Activated CD4-positive, CD25-positive, alpha-beta regulatory T cell treated with anti-CD3 and anti-CD28 coated beads, Interleukin-2, amount 50 U/mL, for 24 hours (primary cell): ENCODE measurements at regions not wholly inside any gene's neighbourhood (a gene's known extent, or its start where the extent isn't known, plus 50 kb on each side); places are given as distances from the start of the nearest gene placed in this dataset.
"Not testable (repeated sequence)": the region's sequence is repeated elsewhere in the genome, so short reads cannot be mapped to it uniquely, and the experiment has no call there.

Experiments used
- ATAC-seq, 2 donors: fragments of 150-1000 bp; cut with Tn5 transposase; one replicate each; pipeline ENCODE4 v1.10.0; 2021; ENCODE audit warnings: mild to moderate bottlenecking in 1 of 2, moderate library complexity in 1 of 2

DNA sequence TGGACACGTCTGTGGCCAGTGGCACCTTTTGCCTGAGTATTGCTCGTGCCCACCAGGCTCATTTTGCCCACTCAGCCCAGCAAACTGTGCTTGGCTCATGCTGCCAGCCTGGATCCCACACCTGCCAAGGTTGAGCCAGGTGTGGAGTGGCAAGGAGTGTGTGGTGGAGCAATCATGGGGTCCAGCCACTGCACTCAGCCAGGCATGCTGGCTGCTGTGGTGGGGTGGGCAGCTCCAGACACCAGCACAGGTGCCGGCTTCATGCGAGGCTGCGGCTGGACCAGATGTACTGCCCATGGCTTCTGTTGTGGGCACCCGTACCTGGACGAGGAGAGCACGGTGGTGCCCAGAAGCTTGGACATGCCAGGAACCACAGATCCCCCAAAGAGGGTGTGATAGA is 364.1 kb downstream of the TMEM38B start:
- no peak for ATAC-seq

DNA sequence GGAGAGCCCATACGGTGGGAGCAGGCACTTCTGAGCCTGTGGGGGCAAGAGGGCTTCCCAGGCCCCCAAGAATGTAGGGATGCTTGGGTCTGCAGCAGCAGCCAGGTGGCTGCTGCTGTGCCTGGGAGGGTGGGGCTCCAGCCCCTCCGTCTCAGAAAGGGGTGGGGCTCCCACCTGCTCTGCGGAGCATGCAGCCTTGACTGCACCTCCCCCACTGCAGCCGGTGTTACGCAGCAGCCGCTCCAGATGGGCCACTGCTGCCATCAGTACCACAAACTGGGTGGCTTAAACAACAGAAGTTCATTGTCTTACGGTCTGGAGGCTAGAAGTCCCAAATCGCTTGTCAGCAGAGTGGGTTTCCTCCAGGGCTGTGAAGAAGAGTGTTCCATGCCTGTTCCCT is 365.5 kb downstream of the TMEM38B start:
- no peak for ATAC-seq

DNA sequence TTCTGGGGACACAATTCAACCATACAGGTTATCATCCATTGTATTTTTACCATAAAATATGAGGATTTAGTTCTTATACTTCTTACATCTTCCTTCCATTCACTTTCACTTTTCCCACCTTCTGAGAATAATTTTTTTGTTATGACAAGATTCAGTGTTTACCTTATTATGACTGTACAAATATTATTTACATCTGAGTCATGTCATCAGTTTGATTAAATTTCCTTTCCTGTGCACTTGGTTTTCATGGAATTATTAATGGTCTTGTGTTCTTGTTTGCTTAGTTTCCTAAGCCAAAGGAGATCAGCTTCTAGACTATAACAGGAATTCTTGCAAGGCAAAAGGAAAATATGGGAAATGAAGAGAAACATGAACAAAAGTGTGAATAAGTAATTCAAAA is 366.5 kb downstream of the TMEM38B start:
- ATAC-seq: no peak

DNA sequence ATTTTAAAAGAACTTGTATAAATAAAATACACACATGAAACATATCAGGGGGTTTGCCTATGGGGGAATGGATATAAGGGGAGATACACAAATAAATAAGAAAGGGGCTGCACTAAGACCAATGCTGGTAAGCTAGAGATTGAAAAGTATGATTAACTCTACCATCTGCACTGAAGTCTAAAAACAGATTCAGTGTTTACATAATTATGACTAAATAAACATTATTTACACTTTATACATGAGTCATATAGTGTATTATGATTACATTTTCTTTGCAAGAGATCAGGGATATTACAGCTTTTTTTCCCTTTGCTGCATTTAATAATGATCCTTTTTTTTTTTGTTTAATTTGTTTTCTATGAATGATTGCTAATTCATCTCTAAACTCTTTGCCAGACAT is 367.9 kb downstream of the TMEM38B start:
- ATAC-seq: no peak

DNA sequence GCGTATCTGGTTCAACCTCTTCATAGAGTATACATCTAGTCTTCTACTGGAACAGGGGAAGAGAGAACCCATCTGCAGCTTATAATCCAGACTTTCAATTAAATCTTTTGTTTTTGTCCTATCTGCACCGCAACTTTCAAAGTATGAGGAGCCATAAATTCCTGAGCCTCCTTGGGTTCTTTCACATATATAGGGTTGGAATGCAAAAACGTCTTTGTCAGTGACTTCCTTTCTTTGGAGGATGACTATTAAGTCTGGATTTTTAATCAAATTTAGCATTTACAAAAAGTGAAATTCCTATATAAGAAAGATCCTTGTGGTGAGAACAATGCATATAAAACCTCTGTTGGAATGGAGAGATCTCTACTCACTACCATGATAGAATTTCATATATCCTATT is 370.8 kb downstream of the TMEM38B start:
- no peak for ATAC-seq

- no peak for ATAC-seq
Observed at GRCh38 chr9:106065579-106066214, 371.4 kb downstream of the TMEM38B start.

- no peak for ATAC-seq
Observed at GRCh38 chr9:106066940-106067524, 372.7 kb downstream of the TMEM38B start.

- no peak for ATAC-seq
Observed at GRCh38 chr9:106069241-106069640, 374.9 kb downstream of the TMEM38B start.

DNA sequence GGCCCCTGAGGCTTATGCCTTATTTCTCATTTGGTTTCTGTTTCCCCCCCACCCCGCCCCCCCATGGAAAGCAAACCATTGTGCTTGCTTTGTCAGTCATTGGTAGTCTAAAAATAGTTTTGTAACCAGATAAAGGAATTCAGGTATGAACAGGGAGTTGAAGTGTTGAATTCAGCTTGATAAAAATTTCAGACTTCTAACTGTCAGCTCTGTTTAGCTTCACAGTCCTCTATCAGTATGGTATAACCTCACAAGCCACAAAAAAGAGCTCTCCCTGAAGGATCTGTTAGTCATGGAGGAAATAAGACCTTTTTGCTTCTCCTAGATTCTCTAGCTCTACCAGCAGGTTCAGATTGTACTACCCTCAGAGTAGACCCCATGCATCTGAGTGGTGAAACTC is 378.1 kb downstream of the TMEM38B start:
- no peak for ATAC-seq

DNA sequence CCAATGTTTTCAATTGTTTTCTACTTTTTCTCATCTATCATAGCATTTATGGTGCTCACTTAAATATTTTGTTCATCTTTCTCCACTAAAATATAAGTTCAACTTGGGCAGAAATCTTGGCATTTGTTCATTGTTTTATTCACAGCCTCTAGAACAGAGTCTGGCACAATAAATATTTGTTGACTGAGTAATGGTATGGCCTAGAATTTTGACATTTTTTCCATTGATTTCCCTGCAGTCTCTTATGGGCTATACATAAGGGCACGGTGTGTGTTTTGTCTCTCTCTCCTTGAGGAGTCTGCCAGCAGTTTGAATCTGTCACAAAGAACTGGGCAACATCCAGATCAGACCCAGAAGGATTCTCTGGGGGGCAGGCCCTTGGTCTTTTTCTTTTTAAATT is 379.7 kb downstream of the TMEM38B start:
- no peak for ATAC-seq

DNA sequence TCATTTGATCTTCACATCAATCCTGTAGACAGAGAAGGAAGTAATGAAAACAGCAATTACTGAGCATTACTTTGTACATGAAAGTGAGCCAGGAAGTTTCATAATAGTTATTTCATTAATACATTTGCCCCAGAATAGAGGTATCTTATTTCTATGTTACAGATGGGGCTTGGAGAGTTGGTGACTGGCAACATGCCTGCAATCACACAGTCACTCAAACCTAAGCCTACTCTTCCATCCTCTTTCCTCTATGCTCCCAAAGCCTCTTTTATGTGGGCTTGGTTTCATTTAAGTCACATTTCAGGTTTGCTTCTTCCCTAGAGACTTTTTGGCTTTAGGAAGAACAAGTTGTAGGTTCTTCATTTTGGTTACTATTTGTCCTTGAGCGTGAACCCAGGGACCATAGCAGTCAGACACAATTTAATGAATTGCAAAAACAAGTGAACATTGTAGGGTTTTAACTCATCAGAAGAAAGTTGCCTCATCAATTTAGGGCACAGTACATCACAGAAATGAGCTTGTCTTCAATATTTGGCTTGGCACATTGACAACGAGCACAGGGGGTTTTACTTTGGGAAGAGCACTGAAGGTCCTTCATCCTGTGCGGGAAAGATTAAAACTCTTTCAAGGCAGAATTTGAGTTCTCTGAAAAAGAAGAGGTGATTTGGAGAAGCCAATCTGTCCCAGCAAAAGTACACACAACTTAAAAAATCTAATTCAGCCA is 381.1 kb downstream of the TMEM38B start:
- ATAC-seq: no peak

DNA sequence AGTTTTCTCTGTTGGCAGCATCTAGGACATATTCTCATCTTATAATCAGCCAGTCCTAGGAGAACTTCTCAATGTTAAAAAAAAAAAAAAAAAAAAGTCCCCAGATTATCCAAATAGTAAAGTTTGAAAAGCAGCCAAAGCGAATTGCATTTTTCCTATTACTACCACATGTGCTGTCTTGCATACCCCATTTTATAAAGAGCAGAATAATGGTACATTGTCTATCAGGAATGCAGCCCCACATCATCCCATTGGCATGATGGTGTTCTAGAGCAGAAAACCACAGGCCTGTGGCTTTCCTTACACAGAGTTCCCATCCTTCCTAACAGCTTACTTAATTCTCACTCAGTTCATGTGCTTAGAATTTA is 381.6 kb downstream of the TMEM38B start:
- ATAC-seq: no peak

GRCh38 chr9:106076711-106077110 is 382.4 kb downstream of the TMEM38B start:
- ATAC-seq: no peak

DNA sequence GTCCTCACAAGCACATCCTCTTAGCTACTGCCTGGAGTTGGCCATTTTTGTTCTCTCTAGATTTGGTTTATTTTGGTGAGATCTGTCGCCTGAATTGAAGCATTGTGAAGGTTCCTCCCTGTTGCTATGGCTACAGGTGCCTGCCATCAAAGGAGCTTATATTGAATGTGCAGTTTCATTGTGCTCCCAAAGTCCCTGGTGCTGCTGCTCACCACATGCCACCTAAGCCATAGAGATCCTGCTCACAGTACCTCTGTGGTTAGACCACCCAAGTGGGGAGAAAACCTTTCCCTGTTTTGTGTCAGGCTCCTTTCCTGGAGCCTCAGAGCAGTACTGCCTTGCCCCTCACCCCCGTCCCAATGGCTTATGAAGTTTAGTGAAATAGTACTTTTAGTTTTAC is 383.4 kb downstream of the TMEM38B start:
- no peak for ATAC-seq

- no peak for ATAC-seq
Observed at GRCh38 chr9:106082621-106083020, 388.3 kb downstream of the TMEM38B start.

DNA sequence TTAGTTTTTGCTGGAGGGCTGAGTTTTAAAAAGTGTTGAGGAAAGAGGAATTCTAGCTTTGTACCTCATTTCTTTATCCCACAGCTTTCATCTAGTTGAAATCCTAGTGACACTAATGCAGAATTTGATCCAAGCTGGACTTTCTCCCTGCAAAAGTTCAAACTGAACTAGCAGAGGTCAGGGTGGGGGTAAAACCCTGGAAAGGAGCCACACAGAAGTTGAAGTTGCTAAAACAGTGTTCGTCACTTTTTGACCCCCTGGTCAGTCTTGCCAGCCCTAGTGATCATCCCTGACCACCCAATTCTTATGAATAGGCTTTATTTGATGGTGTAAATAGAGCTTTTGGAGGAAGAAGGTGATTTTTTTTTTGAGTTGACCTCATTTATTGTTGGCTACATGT is 390.4 kb downstream of the TMEM38B start:
- ATAC-seq: no peak

GRCh38 chr9:106085479-106085878 is 391.1 kb downstream of the TMEM38B start:
- ATAC-seq: no peak

DNA sequence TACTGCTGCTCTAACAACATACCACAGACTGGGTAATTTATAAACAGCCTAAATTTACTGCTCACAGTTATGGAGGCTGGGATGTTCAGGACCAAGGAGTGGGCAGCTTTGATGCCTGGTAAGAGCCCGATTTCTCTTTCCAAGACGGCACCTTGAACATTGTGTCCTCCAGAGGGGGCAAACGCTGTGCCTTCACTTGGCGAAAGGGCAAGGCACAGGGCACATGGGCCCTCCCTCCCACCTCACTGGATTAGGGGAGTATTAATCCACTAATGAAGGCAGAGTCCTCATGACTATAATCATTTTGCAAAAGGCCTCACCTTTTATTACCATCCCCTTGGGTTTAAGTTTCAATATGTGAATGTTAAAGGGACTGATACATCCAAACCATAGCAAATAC is 397.7 kb downstream of the TMEM38B start:
- ATAC-seq: no peak

DNA sequence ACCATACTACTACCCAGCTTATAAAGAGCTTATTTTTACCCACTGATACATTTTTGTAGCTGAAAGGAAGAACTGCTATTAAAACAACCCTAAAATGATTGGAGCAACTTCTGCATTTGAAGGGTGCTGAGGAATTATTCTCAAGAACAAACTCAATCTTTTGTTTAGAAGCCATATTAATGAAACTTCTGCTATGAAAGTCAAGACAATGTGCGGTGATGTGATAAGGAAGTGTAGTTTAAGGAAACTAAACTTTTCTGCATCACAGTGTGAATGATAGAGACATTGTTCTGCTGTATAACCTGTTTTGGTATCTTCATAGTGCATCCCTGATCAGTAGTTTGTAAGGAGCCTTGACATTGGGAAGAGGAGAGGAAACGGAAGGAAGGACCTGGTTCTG is 408.5 kb downstream of the TMEM38B start:
- no peak for ATAC-seq

- ATAC-seq: no peak
Observed at GRCh38 chr9:106104887-106105286, 410.5 kb downstream of the TMEM38B start.

- no peak for ATAC-seq
Observed at GRCh38 chr9:106106396-106106795, 412.1 kb downstream of the TMEM38B start.

DNA sequence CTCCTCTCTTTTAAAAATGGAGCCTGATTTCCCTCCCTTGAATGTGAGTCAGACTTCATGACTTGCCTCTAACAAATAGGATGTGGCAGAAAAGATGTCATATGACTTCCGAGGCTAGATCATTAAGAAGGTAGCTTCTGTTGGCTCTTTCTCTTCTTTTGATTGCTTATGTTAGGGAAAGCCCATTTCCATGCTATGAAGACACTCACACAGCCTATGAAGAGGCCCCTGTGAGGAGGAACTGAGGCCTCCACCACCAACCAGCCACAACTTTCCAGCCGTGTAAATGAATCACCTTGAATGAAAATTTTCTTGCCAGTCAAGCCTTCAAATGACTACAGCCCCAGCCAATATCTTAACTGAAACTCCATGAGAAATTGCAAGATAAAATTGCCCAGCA is 413.4 kb downstream of the TMEM38B start:
- no peak for ATAC-seq

DNA sequence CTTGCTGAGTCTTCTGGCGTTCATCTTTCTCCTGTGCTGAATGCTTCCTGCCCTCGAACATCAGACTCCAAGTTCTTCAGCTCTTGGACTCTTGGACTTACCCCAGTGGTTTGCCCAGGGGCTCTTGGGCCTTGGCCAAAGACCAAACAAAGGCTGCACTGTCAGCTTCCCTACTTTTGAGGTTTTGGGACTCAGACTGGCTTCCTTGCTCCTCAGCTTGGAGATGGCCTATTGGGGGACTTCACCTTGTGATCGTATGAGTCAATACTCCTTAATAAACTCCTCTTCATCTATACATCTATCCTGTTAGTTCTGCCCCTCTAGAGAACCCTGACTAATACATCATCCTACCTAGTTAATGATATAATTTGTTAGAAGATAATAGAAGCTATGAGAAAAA is 415.4 kb downstream of the TMEM38B start:
- ATAC-seq: not testable (repeated sequence)

GRCh38 chr9:106110483-106110882 is 416.1 kb downstream of the TMEM38B start:
- no peak for ATAC-seq
